ENCODE measurements at regions not wholly inside any gene's neighbourhood (a gene's known extent, or its start where the extent isn't known, plus 50 kb on each side); places are given as distances from the start of the nearest gene placed in this dataset.

- H3K4me3 ChIP-seq (ENCODE audit: low read depth, low read length), result no peak overlapping the region
- in situ Hi-C loops (cut with HindIII; ENCODE audit: low sequenced_read_pairs), result no loop called here
- TF ChIP-seq CTCF (IDR thresholded peaks at IDR 0.05; ENCODE audit: low read depth, low read length, missing control alignments), result no peak
- DNase-seq (ENCODE audit: low read depth), result no peak
Measured at GRCh38 chr9:13863112-13863511, 450.8 kb downstream of the NFIB start.

- no peak overlapping the region for H3K4me3 ChIP-seq (ENCODE audit: low read depth, low read length)
- DNase-seq (ENCODE audit: low read depth), result no peak
- no peak for TF ChIP-seq CTCF (IDR thresholded peaks at IDR 0.05; ENCODE audit: low read depth, low read length, missing control alignments)
- in situ Hi-C loops (cut with HindIII; ENCODE audit: low sequenced_read_pairs), result no loop called here
Measured at GRCh38 chr9:13862654-13863053, 451.3 kb downstream of the NFIB start.

- DNase-seq (ENCODE audit: low read depth), result no peak
- in situ Hi-C loops (cut with HindIII; ENCODE audit: low sequenced_read_pairs), result no loop called here
- TF ChIP-seq CTCF (IDR thresholded peaks at IDR 0.05; ENCODE audit: low read depth, low read length, missing control alignments), result no peak
- H3K4me3 ChIP-seq (ENCODE audit: low read depth, low read length), result no peak overlapping the region
Measured at GRCh38 chr9:13860946-13861640, 452.8 kb downstream of the NFIB start.

- DNase-seq (ENCODE audit: low read depth), result no peak
- no peak for TF ChIP-seq CTCF (IDR thresholded peaks at IDR 0.05; ENCODE audit: low read depth, low read length, missing control alignments)
- H3K4me3 ChIP-seq (ENCODE audit: low read depth, low read length), result no peak overlapping the region
- in situ Hi-C loops (cut with HindIII; ENCODE audit: low sequenced_read_pairs), result no loop called here
Measured at GRCh38 chr9:13860019-13860418, 453.9 kb downstream of the NFIB start.

GRCh38 chr9:13857521-13857920, 456.4 kb downstream of the NFIB start:
- no peak overlapping the region for H3K4me3 ChIP-seq (ENCODE audit: low read depth, low read length)
- TF ChIP-seq CTCF (IDR thresholded peaks at IDR 0.05; ENCODE audit: low read depth, low read length, missing control alignments), result no peak
- DNase-seq (ENCODE audit: low read depth), result no peak
- in situ Hi-C loops (cut with HindIII; ENCODE audit: low sequenced_read_pairs), result no loop called here

GRCh38 chr9:13847270-13847669, 466.7 kb downstream of the NFIB start:
- no peak for DNase-seq (ENCODE audit: low read depth)
- no peak overlapping the region for H3K4me3 ChIP-seq (ENCODE audit: low read depth, low read length)
- TF ChIP-seq CTCF (IDR thresholded peaks at IDR 0.05; ENCODE audit: low read depth, low read length, missing control alignments), result no peak
- in situ Hi-C loops (cut with HindIII; ENCODE audit: low sequenced_read_pairs), result no loop called here
